H9 (cell line): ENCODE measurements at regions not wholly inside any gene's neighbourhood (a gene's known extent, or its start where the extent isn't known, plus 50 kb on each side); places are given as distances from the start of the nearest gene placed in this dataset.

ENCODE experiments used
- DNase-seq: peaks from one replicate; pipeline ENCODE4 v3.0.0-alpha.2; 2017
- H2AFZ ChIP-seq: one replicate; pipeline ENCODE4 v1.6.1; 2013; ENCODE audit warnings: mild to moderate bottlenecking, low read length, control low read depth, moderate library complexity
- H2AK5ac ChIP-seq: 2 replicates; pipeline ENCODE4 v1.6.1; 2013; ENCODE audit warnings: low read length, control low read depth, mixed read lengths; ENCODE audit not compliant: insufficient read length
- H2BK120ac ChIP-seq: one replicate; pipeline ENCODE4 v1.6.1; 2013; ENCODE audit warnings: low read depth, mild to moderate bottlenecking, low read length, control low read depth, inconsistent platforms; ENCODE audit not compliant: poor library complexity, severe bottlenecking
- H2BK12ac ChIP-seq: 2 replicates; pipeline ENCODE4 v1.6.1; 2013; ENCODE audit warnings: low read length, control low read depth, mixed read lengths, low read depth; ENCODE audit not compliant: insufficient read length
- H2BK15ac ChIP-seq: 2 replicates; pipeline ENCODE4 v1.6.1; 2013; ENCODE audit warnings: low read depth, low read length, control low read depth
- H2BK20ac ChIP-seq: one replicate; pipeline ENCODE4 v1.6.1; 2013; ENCODE audit warnings: low read depth, mild to moderate bottlenecking, low read length, control low read depth, inconsistent platforms; ENCODE audit not compliant: poor library complexity, severe bottlenecking
- H2BK5ac ChIP-seq: 2 replicates; pipeline ENCODE4 v1.6.1; 2013; ENCODE audit warnings: low read length, control low read depth, mixed read lengths; ENCODE audit not compliant: insufficient read length
- H3K14ac ChIP-seq: 2 replicates; pipeline ENCODE4 v1.6.1; 2013; ENCODE audit warnings: low read length, control low read depth; ENCODE audit not compliant: insufficient read depth
- H3K18ac ChIP-seq: 2 replicates; pipeline ENCODE4 v1.6.1; 2013; ENCODE audit warnings: low read depth, mild to moderate bottlenecking, mixed read lengths, low read length, control low read depth; ENCODE audit not compliant: insufficient read length
- H3K23ac ChIP-seq: 2 replicates; pipeline ENCODE4 v1.6.1; 2013; ENCODE audit warnings: low read length, control low read depth, mixed read lengths, low read depth; ENCODE audit not compliant: insufficient read length
- H3K23me2 ChIP-seq: 2 replicates; pipeline ENCODE4 v1.6.1; 2013; ENCODE audit warnings: low read depth, mild to moderate bottlenecking, mixed read lengths, low read length, control low read depth; ENCODE audit not compliant: insufficient read length, poor library complexity, severe bottlenecking
- H3K27ac ChIP-seq: 2 replicates; pipeline ENCODE4 v1.5.1; 2013; ENCODE audit warnings: low read length, control low read depth, mixed read lengths, low read depth; ENCODE audit not compliant: insufficient read length
- H3K27me3 ChIP-seq: 2 replicates; pipeline ENCODE4 v1.6.1; 2013; ENCODE audit warnings: low read length, control low read depth, inconsistent platforms; ENCODE audit not compliant: insufficient read depth
- H3K4ac ChIP-seq: 2 replicates; pipeline ENCODE4 v1.6.1; 2013; ENCODE audit warnings: low read depth, mild to moderate bottlenecking, control low read depth, inconsistent platforms, low read length, moderate library complexity
- H3K4me1 ChIP-seq: 2 replicates; pipeline ENCODE4 v1.6.1; 2013; ENCODE audit warnings: low read length, control low read depth, inconsistent platforms; ENCODE audit not compliant: insufficient read depth
- H3K4me2 ChIP-seq: 2 replicates; pipeline ENCODE4 v1.6.1; 2013; ENCODE audit warnings: low read length, control low read depth, mixed read lengths; ENCODE audit not compliant: insufficient read length, insufficient read depth
- H3K56ac ChIP-seq: 2 replicates; pipeline ENCODE4 v1.6.1; 2013; ENCODE audit warnings: low read depth, mild to moderate bottlenecking, mixed read lengths, low read length, control low read depth; ENCODE audit not compliant: insufficient read length
- H3K79me1 ChIP-seq: 2 replicates; pipeline ENCODE4 v1.6.1; 2013; ENCODE audit warnings: low read depth, mild to moderate bottlenecking, moderate library complexity, low read length, control low read depth, inconsistent platforms; ENCODE audit not compliant: insufficient read depth, poor library complexity, severe bottlenecking
- H3K79me2 ChIP-seq: 2 replicates; pipeline ENCODE4 v1.6.1; 2013; ENCODE audit warnings: low read length, control low read depth, inconsistent platforms; ENCODE audit not compliant: insufficient read depth
- H3K9ac ChIP-seq: 2 replicates; pipeline ENCODE4 v1.6.1; 2013; ENCODE audit warnings: low read length, control low read depth, mixed read lengths; ENCODE audit not compliant: insufficient read length; ENCODE audit errors: extremely low read depth
- H3K9me3 ChIP-seq: one replicate; pipeline ENCODE4 v1.6.1; 2013; ENCODE audit warnings: low read depth, low read length, inconsistent platforms; ENCODE audit not compliant: control insufficient read depth
- H3T11ph ChIP-seq: one replicate; pipeline ENCODE4 v1.6.1; 2013; ENCODE audit warnings: mild to moderate bottlenecking, low read length, control low read depth, inconsistent platforms
- H4K20me1 ChIP-seq: one replicate; pipeline ENCODE4 v1.6.1; 2013; ENCODE audit not compliant: control insufficient read depth, insufficient read length, insufficient read depth
- H4K5ac ChIP-seq: 2 replicates; pipeline ENCODE4 v1.6.1; 2013; ENCODE audit warnings: low read depth, mild to moderate bottlenecking, mixed read lengths, low read length, control low read depth; ENCODE audit not compliant: insufficient read length
- H4K8ac ChIP-seq: replicated peaks from 2 replicates; pipeline ENCODE4 v1.6.1; 2013; ENCODE audit warnings: low read length, control low read depth, mixed read lengths, low read depth; ENCODE audit not compliant: insufficient read length
- H4K91ac ChIP-seq: 2 replicates; pipeline ENCODE4 v1.6.1; 2013; ENCODE audit warnings: low read depth, mild to moderate bottlenecking, moderate library complexity, mixed read lengths, low read length, control low read depth; ENCODE audit not compliant: insufficient read length
- H3K27ac Mint-ChIP-seq, 3 experiments: 2 replicates in 2 of 3; 3 replicates in 1 of 3; pipeline ENCODE4 v1.8.0; 2020 to 2021; ENCODE audit warnings: mixed read lengths in 3 of 3, mild to moderate bottlenecking in 1 of 3, moderate library complexity in 1 of 3
- H3K27me3 Mint-ChIP-seq: 2 replicates; pipeline ENCODE4 v1.8.0; 2021; ENCODE audit warnings: low read depth, mild to moderate bottlenecking, moderate library complexity, mixed read lengths
- H3K36me3 Mint-ChIP-seq, 3 experiments: 2 replicates in 2 of 3; 3 replicates in 1 of 3; pipeline ENCODE4 v1.8.0; 2020 to 2021; ENCODE audit warnings: low read depth in 3 of 3, mixed read lengths in 3 of 3; ENCODE audit not compliant: insufficient read depth in 1 of 3
- H3K4me1 Mint-ChIP-seq, 2 experiments: 2 replicates each; pipeline ENCODE4 v1.8.0; 2020; ENCODE audit warnings: mixed read lengths in 2 of 2
- H3K4me3 Mint-ChIP-seq, 2 experiments: 2 replicates in 1 of 2; 3 replicates in 1 of 2; pipeline ENCODE4 v1.8.0; 2020 to 2021; ENCODE audit warnings: mild to moderate bottlenecking in 2 of 2, mixed read lengths in 2 of 2, moderate library complexity in 1 of 2
- H3K9me3 Mint-ChIP-seq, 2 experiments: 2 replicates in 1 of 2; 3 replicates in 1 of 2; pipeline ENCODE4 v1.8.0; 2020; ENCODE audit warnings: mild to moderate bottlenecking in 2 of 2, mixed read lengths in 2 of 2, moderate library complexity in 1 of 2
- WGBS: extraction: QIAGEN DNeasy Blood & Tissue Kit; methylation state at CpG from one replicate; pipeline ENCODE4 v1.1.7; 2013; ENCODE audit warnings: missing lambda C conversion rate, low lambda C conversion rate, mixed read lengths; ENCODE audit not compliant: insufficient read length; ENCODE audit errors: extremely low coverage; 5-methylcytosine and 5-hydroxymethylcytosine counted together
- TF ChIP-seq, protein P1 (sequence below): fragments of 200-600 bp; sonication (generic); conservative IDR thresholded peaks from 3 replicates; pipeline ENCODE4 v1.8.0; 2021; ENCODE audit warnings: antibody characterized with exemption, mild to moderate bottlenecking

DNA sequence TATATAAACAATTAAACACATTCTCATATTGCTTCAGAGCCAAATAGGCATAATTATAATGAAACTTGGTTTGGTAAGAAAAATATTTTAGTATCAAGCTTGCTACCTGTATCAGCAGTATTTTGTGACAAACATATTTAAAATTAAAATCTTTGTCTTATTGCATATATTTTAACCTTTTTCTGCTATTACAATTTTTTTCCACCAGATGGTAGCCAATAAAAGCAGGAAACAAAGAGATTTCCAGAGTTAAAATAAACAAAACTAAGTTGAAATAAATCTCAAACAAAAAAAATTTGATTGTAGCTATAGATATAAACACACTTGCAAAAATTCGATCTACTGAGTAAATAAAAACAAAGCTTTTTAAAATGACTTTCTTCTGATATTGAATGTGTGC is 491.3 kb upstream of the GJE1 start:
- Histone ChIP-seq H3K23me2 (no peaks in the 10 kb centered on the region), H2BK5ac (no peak overlapping the region), H4K20me1 (no peaks in the 10 kb centered on the region), H3K18ac (no peak overlapping the region), H2BK20ac (no peak overlapping the region), H3K9ac (no peak overlapping the region), H3T11ph (no peak overlapping the region), H4K8ac (no peak overlapping the region), H3K4ac (no peak overlapping the region), H2BK15ac (no peak overlapping the region), H3K23ac (no peak overlapping the region), H2BK12ac (no peak overlapping the region), H2BK120ac (no peak overlapping the region), H3K27me3 (no peaks in the 10 kb centered on the region), H3K56ac (no peak overlapping the region), H4K91ac (no peak overlapping the region), H3K79me1 (no peaks in the 10 kb centered on the region), H3K79me2 (no peaks in the 10 kb centered on the region), H3K9me3 (no peaks in the 10 kb centered on the region), H4K5ac (no peak overlapping the region), H3K4me2 (no peak overlapping the region), H3K14ac (no peak overlapping the region), H2AFZ (no peak overlapping the region), H3K27ac (no peak overlapping the region), H3K4me1 (no peaks in the 10 kb centered on the region), H2AK5ac (no peak overlapping the region)
- no CpG with 5 or more reads among the region's 1 CpG for WGBS
- DNase-seq: no peak
- Mint-ChIP-seq H3K4me3 (no peak overlapping the region), H3K27me3 (no peaks in the 10 kb centered on the region), H3K4me1 (no peaks in the 10 kb centered on the region), H3K9me3 (no peaks in the 10 kb centered on the region), H3K36me3 (no peaks in the 10 kb centered on the region), H3K27ac (no peak overlapping the region)
- TF ChIP-seq, protein P1, sequence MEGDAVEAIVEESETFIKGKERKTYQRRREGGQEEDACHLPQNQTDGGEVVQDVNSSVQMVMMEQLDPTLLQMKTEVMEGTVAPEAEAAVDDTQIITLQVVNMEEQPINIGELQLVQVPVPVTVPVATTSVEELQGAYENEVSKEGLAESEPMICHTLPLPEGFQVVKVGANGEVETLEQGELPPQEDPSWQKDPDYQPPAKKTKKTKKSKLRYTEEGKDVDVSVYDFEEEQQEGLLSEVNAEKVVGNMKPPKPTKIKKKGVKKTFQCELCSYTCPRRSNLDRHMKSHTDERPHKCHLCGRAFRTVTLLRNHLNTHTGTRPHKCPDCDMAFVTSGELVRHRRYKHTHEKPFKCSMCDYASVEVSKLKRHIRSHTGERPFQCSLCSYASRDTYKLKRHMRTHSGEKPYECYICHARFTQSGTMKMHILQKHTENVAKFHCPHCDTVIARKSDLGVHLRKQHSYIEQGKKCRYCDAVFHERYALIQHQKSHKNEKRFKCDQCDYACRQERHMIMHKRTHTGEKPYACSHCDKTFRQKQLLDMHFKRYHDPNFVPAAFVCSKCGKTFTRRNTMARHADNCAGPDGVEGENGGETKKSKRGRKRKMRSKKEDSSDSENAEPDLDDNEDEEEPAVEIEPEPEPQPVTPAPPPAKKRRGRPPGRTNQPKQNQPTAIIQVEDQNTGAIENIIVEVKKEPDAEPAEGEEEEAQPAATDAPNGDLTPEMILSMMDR: no peak; the same call in 2 of the 3 replicates
